GM19468 (cell line): ENCODE measurements at regions not wholly inside any gene's neighbourhood (a gene's known extent, or its start where the extent isn't known, plus 50 kb on each side); places are given as distances from the start of the nearest gene placed in this dataset.
"Not testable (repeated sequence)": the region's sequence is repeated elsewhere in the genome, so short reads cannot be mapped to it uniquely, and the experiment has no call there.

Experiments
- ATAC-seq: cut with Tn5 transposase; IDR thresholded peaks from one replicate; pipeline ENCODE4 v1.9.1; 2021; ENCODE audit warnings: mild to moderate bottlenecking, moderate library complexity, moderate number of reproducible peaks; ENCODE audit not compliant: unreplicated experiment; ENCODE audit errors: extremely low read depth

DNA sequence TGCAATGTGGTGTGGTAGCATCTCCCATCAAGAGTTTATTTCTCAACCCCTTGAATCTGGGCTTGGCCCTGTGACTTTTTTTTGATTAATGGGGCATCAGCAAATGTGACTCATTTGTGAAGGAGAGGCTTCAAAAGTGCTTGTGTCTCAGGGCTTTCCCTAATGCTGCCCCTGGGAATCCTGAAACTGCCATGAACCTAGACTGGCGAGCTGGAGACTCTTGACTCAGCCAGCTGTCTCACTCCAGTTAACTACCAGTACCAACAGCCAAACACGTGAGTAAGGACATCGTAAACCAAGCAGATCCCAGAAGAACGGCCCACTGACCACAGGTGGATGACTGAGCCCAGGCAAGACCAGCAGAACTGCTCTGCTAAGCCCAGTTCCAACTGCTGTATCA, 72.8 kb upstream of the ADTRP start:
- no peak for ATAC-seq

DNA sequence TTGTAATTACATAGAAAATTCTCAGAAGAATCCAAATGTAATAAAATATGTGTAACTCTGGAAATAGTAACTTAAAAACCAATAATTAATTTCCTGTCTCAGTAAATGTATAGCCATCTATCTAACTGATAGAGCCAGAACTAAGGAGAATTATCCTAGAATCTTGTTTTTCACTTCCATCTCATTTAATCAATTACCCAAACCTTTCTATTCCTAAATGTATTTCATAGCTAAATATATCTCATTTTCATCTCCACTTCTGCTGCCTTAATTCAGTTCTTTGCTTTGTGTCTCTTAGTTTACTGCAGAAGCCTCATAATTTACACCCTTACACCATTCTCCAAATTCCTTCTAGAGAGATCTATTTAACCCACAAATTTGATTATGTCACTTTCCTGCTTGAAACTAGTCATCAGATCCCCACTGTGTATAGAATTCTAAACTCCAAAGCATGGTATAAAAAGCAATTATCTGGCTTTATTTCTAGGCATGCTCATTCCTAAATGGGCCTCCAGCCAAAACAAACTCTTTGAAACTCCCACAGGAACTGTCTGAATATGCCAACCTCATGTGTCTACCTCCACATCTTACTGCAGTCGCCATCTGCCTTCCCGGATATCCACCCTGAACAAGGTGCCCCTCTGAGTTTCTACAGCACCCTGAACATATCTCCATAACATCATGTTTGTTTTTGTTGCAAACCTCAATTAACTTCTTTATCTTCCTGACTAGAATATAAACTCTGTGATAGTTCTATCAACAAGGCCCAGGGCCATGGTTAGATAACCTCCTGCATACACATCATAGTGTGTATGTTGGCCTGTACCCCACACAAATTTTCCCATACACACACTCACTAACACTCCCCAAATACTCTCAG, 70.5 kb upstream of the ADTRP start:
- no peak for ATAC-seq

DNA sequence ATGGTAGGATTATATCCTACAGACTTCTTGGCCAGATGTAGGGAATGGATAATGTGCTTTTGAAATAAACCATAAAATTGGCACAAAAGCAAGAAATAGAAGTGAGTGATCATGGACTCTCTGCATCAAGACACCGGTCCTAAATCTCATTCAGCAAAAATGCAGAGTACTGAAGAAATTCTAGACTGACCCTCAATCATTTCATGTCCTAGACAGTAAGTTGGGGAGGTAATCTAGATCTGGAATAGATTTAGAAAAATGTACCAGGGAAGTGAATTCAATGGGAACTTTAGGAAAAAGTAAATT, 69.7 kb upstream of the ADTRP start:
- no peak for ATAC-seq

DNA sequence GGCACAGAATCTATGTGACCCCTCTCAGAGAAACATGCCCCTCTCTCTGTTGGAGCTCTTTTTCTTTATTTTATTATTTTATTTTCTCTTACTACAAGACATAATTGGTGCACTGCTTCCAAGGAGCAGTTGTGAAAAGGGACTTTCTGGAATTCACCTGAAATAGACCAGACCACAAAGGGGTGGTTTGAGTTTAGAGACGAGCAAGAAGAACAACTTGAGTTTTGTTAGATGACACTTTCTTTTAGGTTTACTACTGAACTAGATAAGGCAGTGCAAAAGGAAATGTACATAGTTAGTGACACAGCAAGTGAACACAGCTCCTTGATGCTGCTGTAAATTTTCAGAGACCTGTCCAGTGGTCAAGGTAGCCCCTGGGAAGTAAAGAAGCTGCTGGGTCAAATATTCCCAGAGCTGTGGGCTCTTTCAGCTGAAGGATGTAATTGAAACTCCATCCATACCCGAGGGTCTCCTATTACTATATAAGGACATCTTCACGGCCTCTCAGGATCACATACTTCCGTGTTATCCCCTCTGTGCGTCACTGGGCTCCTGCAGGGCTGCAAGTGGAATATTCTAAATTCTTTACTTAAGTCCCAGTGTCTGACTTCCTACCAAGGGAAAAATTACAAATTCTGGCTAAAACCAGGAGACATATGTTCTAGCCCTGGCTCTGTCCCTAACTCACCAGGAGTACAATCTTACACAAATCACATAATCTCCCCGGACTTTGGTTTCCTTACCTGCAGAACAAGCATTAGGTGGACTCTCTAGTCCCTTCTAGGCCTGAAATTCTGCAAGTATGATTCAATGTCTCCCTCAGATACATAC, 69.1 kb upstream of the ADTRP start:
- ATAC-seq: no peak

DNA sequence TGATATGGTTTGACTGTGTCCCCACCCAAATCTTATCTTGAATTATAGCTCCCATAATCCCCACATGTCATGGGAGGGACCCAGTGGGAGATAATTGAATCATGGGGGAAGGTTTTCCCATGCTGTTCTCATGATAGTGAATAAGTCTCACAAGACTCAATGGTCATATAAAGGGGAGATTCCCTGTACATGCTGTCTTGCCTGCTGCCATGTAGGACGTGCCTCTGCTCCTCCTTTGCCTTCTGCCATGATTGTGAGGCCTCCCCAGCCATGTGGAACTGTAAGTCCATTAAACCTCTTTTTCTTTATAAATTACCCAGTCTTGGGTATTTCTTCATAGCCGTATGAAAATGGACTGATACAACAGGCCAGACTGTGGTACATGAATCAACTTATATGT, 68.5 kb upstream of the ADTRP start:
- not testable (repeated sequence) for ATAC-seq

DNA sequence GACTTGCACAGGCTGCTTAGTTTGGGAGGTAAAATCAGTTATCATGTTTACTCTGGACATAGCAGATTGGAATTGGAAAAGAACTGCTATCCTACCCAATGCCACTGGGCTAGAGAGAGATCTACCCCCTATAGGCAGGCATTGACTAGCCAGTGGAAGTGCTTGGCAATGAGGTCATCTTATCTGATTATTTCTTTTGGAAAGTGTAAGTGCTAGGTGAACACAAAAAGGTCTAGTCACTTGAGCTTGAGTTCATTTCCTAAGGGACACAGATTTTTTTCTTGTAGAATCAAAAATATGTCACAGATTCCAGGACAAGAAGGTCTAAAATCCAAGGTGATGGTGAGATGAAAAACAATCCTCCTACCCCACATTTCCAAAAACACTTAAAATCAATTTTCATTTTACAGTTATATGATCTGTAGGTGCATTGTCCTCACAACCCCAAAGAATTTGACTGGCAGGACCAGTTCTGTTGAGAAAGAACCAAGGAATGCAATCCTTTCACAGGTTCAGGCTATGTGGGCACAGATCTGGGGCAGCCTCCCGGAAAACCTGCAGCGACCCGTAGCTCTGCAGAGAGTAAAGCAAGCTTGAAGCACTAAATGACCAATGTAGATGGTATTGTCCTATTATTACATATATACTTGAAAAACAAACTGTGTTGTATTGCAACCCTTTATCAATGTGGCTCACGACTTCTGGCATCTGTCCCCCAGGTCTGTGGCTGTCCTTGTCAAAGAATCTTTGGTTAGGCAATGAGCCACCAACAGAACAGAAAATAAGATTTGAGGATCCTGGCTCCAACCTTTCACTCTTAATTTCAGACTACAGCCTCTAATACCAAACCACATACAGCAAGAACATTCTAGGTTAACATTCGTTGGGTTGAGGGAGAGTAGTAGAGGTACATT, 67.3 kb upstream of the ADTRP start:
- no peak for ATAC-seq

DNA sequence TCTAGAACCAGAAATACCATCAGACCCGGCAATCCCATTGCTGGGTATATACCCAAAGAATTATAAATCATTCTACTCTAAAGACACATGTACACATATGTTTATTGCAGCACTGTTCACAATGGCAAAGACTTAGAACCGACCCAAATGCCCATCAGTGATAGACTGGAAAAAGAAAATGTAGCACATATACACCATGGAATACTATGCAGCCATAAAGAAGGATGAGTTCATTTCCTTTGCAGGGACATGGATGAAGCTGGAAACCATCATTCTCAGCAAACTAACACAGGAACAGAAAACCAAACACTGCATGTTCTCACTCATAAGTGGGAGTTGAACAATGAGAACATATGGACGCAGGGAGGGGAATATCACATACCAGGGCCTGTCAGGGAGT, 64.2 kb upstream of the ADTRP start:
- ATAC-seq: not testable (repeated sequence)

DNA sequence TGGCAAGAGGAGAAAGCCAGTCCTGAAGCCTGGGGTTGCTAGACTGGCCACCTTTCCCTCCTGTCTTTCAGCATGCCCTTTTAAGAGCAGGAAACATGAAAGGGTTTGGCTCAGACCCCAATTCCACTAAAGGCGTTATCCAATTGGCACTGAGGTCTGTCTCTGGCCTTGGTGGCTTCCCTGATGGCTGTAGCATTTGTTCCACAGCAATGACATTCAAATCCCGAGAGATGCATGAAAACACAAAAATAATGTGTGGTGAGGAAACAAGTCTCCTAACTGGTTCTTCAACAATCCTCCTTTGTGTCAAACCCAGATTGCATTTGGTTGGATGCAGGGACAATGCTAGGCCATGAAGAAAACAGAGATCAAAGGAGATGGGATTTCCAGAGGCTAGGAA, 56.5 kb upstream of the ADTRP start:
- ATAC-seq: no peak

DNA sequence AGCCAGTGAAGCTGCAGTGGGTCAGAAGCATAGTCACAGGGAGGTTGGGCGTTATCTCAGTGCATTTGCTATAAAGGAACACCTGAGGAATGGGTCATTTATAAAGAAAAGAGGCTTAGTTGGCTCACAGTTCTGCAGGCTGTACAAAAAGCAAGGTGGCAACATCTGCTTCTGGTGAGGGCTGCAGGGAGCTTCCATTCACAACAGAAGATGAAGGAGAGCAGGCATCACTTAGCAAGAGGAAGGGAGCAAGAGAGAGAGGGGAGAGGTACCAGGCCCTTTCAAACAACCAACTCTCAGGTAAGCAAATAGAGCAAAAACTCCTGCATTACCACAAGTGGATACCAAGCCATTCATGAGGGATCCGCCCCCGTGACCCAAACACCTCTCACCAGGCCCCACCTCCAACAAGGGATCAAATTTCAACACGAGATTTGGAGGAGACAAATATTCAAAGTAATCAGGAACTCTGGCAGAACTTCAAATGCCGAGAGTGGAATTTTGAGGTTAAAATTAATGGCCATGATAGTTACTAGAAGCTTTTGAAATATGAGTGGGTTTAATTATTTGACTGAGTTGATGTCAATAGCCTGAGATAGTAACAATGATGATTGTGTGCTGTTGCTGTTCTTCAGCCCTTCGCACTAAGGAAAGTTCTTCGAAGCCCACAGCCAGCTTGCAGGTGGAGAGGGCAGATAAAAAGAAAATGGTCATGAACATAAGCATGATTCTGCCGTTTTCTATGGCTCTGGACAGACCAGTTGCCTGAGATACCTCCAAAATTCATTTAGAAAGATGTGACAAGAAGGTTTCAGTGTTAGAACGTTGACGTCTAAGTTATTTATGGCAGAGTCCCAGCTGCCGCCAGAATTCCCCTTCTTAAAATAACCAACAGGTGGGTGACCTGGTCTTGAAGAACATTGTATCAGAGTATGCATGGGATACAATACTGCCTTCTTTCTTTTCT, 55.3 kb upstream of the ADTRP start:
- peak; percentile 36 for ATAC-seq

DNA sequence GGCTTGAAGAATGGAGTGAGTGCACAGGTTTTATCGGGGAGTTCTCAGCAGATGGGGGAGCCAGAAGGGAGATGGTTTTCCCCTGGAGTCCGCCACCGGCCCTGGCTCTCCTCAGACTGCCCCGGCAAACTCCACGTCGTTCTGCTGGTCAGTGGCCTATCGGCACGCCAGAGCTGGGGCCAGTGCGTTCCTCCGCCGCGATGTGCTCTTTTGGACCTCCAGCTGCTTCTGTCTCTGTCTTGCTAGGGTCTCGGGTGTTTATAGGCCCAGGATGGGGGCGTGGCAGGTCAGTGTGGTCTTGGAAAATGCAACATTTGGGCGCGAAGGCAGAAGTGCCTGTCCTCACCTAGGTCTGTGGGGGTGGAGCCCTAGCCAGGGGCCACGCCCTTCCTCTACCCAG, 53.0 kb upstream of the ADTRP start:
- ATAC-seq: no peak

DNA sequence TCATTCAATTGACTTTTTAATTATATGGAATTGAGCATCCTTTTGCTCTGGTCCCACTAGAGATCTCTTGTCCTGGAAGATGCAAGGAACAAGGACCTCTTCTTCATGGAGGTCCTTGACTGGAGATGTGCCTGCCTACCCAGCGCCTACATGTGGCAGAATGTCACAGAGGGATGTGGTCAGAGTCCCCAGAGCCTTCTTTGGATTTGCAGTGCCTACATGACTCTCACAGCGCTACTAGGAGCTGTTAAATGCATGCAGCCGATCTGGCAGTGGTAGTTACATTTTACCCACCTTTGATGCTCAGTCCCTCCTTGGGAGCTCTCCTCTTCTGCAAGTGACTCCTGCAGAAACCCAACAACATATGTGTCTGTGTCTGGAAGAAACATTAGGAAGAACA, 51.9 kb upstream of the ADTRP start:
- ATAC-seq: no peak

DNA sequence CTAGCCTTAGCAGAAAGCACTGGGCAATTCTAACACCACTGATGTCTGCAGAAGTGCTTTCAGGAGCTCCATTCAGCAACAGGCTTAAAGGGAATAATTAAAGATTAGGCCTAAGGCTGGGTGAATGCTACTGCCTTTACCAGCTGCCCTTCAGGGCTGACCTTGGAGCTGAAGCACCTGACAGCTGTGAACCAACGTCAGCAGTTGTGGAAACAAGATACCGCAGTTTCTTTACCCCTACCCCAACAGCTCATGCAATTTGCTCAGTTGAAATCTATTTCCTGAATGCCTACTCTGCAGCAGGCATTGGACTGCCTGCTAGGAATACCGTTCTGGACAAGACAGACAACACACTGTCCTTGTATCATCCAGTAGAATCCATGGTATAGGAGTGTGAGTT, 51.5 kb upstream of the ADTRP start:
- ATAC-seq: no peak

DNA sequence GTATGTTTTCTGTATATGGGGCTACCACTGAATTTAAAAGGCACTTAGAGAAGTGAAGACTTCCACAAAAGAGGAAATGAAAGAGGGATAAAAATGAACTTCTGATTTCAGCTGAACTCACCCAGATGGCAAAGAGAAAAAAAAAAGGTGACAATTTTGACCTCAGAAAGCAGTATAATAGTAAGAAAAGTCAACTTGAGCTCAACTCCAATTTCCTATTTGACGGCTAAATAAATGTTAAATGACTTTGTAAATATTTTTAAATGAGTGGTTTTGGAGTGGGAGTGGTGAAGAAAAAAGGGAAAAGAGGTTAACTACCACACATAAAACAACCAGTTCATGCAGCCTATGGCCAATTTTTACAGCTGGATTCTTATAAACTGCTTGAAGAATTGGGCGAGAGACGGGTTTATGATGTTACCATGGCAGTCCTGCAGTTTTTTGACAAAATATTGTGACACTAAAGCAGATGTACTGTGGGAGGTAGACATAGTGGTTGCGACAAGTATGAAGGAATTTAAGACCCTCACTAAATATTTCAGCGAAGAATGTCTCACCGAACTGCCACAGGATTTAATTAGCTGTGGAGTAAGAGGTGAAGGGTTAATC, 49.8 kb upstream of the ADTRP start:
- ATAC-seq: no peak
